B cell (primary cell): ENCODE measurements at regions not wholly inside any gene's neighbourhood (a gene's known extent, or its start where the extent isn't known, plus 50 kb on each side); places are given as distances from the start of the nearest gene placed in this dataset.

ENCODE experiments used
- ATAC-seq: fragments of 200-7000 bp; cut with Tn5 transposase; one replicate; pipeline ENCODE4 v1.10.0; 2021; ENCODE audit warnings: low read depth, mild to moderate bottlenecking, moderate number of reproducible peaks, moderate library complexity
- CTCF ChIA-PET: fragments of 350-600 bp; sonication (Branson Sonifier 250); formaldehyde crosslinking; loops from one replicate; lab custom pipeline; 2021; ENCODE audit warnings: antibody characterized with exemption, inconsistent platforms; lab: Charles Lee
- POLR2A ChIA-PET: fragments of 350-600 bp; sonication (Branson Sonifier 250); formaldehyde crosslinking; loops from one replicate; lab custom pipeline; 2021; ENCODE audit warnings: antibody characterized with exemption; lab: Charles Lee
- DNase-seq: peaks from one replicate; pipeline ENCODE4 v3.0.0; 2013
- H2AFZ ChIP-seq: 2 replicates; pipeline ENCODE4 v1.6.1; 2012; ENCODE audit warnings: mild to moderate bottlenecking, low read depth, low read length; ENCODE audit not compliant: insufficient read depth, poor library complexity, severe bottlenecking
- H3K27ac ChIP-seq, 2 donors: 1 replicate in 1 of 2; 2 replicates in 1 of 2; pipeline ENCODE4 v1.5.1; 2012 to 2013; ENCODE audit warnings: low read length in 2 of 2, mild to moderate bottlenecking in 2 of 2, moderate library complexity in 1 of 2
- H3K27me3 ChIP-seq, 4 experiments: fragments of 200-600 bp in 1 of 4; sonication (generic) in 1 of 4; replicated peaks in 1 of 4; 1 replicate in 2 of 4; 2 replicates in 2 of 4; pipeline versions ENCODE4 v1.6.1 to v1.7.0; 2013 to 2016; ENCODE audit warnings: low read length in 3 of 4, mild to moderate bottlenecking in 2 of 4, mixed read lengths in 1 of 4, moderate library complexity in 1 of 4; ENCODE audit not compliant: insufficient read depth in 4 of 4, control insufficient read depth in 3 of 4; ENCODE audit errors: control extremely low read depth in 1 of 4
- H3K36me3 ChIP-seq, 2 experiments: replicated peaks in 1 of 2; 1 replicate in 1 of 2; 2 replicates in 1 of 2; pipeline versions ENCODE4 v1.6.1 to v1.7.1; 2013; ENCODE audit warnings: low read length in 1 of 2; ENCODE audit not compliant: insufficient read depth in 2 of 2, control insufficient read depth in 1 of 2; ENCODE audit errors: control extremely low read depth in 1 of 2, extremely low read depth in 1 of 2
- H3K4me1 ChIP-seq, 2 donors: fragments of 200-600 bp in 1 of 2; sonication (generic) in 1 of 2; 1 replicate in 1 of 2; 2 replicates in 1 of 2; pipeline versions ENCODE4 v1.5.1 to v1.6.1; 2013 to 2017; ENCODE audit warnings: low read length in 2 of 2; ENCODE audit not compliant: control insufficient read depth in 2 of 2, insufficient read depth in 2 of 2
- H3K4me2 ChIP-seq: replicated peaks from 2 replicates; pipeline ENCODE3; 2012; ENCODE audit warnings: mild to moderate bottlenecking, low read depth, low read length; ENCODE audit not compliant: poor library complexity, severe bottlenecking
- H3K4me3 ChIP-seq, 5 experiments: fragments of 200-600 bp in 1 of 5; sonication (generic) in 1 of 5; 1 replicate in 3 of 5; 2 replicates in 2 of 5; pipeline versions ENCODE4 v1.5.1 to v1.7.0; 2011 to 2016; ENCODE audit warnings: low read length in 4 of 5, mild to moderate bottlenecking in 4 of 5, low read depth in 2 of 5, control low read depth in 1 of 5, moderate library complexity in 1 of 5; ENCODE audit not compliant: insufficient read depth in 1 of 5; ENCODE audit errors: control extremely low read depth in 1 of 5, extremely low read depth in 1 of 5
- H3K79me2 ChIP-seq: fragments of 200-600 bp; sonication (generic); one replicate; pipeline ENCODE4 v1.6.0; 2016; ENCODE audit warnings: low read length; ENCODE audit not compliant: control insufficient read depth, insufficient read depth
- H3K9ac ChIP-seq: fragments of 200-600 bp; sonication (generic); 2 replicates; pipeline ENCODE4 v1.6.1; 2017; ENCODE audit warnings: mild to moderate bottlenecking, low read length, moderate library complexity
- H3K9me3 ChIP-seq, 3 donors: one replicate each; pipeline versions ENCODE4 v1.6.1 to v1.7.1; 2013; ENCODE audit warnings: low read length in 2 of 3; ENCODE audit not compliant: control insufficient read depth in 2 of 3, insufficient read depth in 1 of 3; ENCODE audit errors: control extremely low read depth in 1 of 3
- H4K20me1 ChIP-seq: 2 replicates; pipeline ENCODE4 v1.6.0; 2012; ENCODE audit warnings: mild to moderate bottlenecking, low read length; ENCODE audit not compliant: insufficient read depth, control insufficient read depth, poor library complexity, severe bottlenecking
- H3K27ac Mint-ChIP-seq: one replicate; pipeline ENCODE4 v1.8.0; 2021; ENCODE audit warnings: mixed read lengths
- H3K27me3 Mint-ChIP-seq: one replicate; pipeline ENCODE4 v1.8.0; 2021; ENCODE audit warnings: mixed read lengths
- H3K4me1 Mint-ChIP-seq: one replicate; pipeline ENCODE4 v1.8.0; 2021; ENCODE audit warnings: mixed read lengths
- H3K4me3 Mint-ChIP-seq: one replicate; pipeline ENCODE4 v1.8.0; 2021; ENCODE audit warnings: mixed read lengths
- H3K9me3 Mint-ChIP-seq: one replicate; pipeline ENCODE4 v1.8.0; 2022; ENCODE audit warnings: mixed read lengths; ENCODE audit not compliant: insufficient read depth
- CTCF ChIP-seq: fragments of 200-600 bp; IDR thresholded peaks from one replicate; pipeline ENCODE4 v1.8.0; 2022; ENCODE audit warnings: antibody characterized with exemption, mild to moderate bottlenecking
- EZH2 ChIP-seq: IDR thresholded peaks from 2 replicates; pipeline ENCODE4 v1.6.1; 2012; ENCODE audit warnings: borderline replicate concordance, low read depth, mild to moderate bottlenecking, moderate library complexity, low read length; ENCODE audit not compliant: insufficient read depth, poor library complexity, severe bottlenecking
- WGBS: methylation state at CpG from one replicate; pipeline ENCODE4 v1.1.5; 2013; ENCODE audit warnings: missing lambda C conversion rate; ENCODE audit not compliant: insufficient coverage; 5-methylcytosine and 5-hydroxymethylcytosine counted together
- intact Hi-C: fragments of 100-400 bp; cut with micrococcal nuclease; formaldehyde crosslinking; loops from one replicate; pipeline ENCODE4 v1.10.0; 2022

GRCh38 chr9:23321049-23321448 is 505.0 kb downstream of the ELAVL2 start:
- DNase-seq: no peak
- Mint-ChIP-seq H3K9me3 (no peaks in the 10 kb centered on the region), H3K4me1 (no peaks in the 10 kb centered on the region), H3K4me3 (no peak overlapping the region), H3K27ac (no peak overlapping the region), H3K27me3 (no peaks in the 10 kb centered on the region)
- Histone ChIP-seq H3K9ac (no peak overlapping the region), H3K4me2 (no peak overlapping the region), H3K27me3 (no peaks in the 10 kb centered on the region), H3K27ac (no peak overlapping the region), H3K36me3 (no peaks in the 10 kb centered on the region), H3K4me3 (no peak overlapping the region), H3K9me3 (no peaks in the 10 kb centered on the region), H4K20me1 (no peaks in the 10 kb centered on the region), H3K79me2 (no peaks in the 10 kb centered on the region), H3K4me1 (no peaks in the 10 kb centered on the region), H2AFZ (no peak overlapping the region)
- TF ChIP-seq EZH2 (no peak), CTCF (no peak)
- CTCF ChIA-PET: no interaction called here
- intact Hi-C loops: no loop called here
- POLR2A ChIA-PET: no interaction called here
- no peak for ATAC-seq
- 92% methylated on average over 2 of the region's 2 CpGs for WGBS

DNA sequence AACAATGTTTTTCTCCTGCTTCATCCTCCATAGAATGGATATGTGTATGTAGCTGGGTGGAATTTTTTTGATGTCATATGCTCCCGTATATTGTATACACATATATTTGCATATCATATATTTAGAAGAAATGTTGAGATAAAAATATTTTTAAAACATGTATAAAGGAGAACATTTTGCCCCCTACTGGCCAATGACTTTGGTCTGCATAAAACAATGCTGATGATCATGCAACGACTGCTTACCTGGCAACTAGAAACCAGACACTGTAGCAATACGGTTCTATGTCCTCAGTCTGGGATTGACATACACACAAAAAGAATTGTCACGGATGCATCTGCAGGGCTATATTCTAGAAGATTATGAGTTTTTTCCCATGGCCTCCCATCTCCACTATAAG is 503.6 kb downstream of the ELAVL2 start:
- Histone ChIP-seq H3K9me3 (no peaks in the 10 kb centered on the region), H3K4me1 (no peaks in the 10 kb centered on the region), H3K27ac (no peak overlapping the region), H3K9ac (no peak overlapping the region), H4K20me1 (no peaks in the 10 kb centered on the region), H3K79me2 (no peaks in the 10 kb centered on the region), H3K4me2 (no peak overlapping the region), H3K27me3 (no peaks in the 10 kb centered on the region), H3K4me3 (no peak overlapping the region), H2AFZ (no peak overlapping the region), H3K36me3 (no peaks in the 10 kb centered on the region)
- no peaks in the 10 kb centered on the region for H3K4me1 Mint-ChIP-seq
- no peak overlapping the region for H3K4me3 Mint-ChIP-seq
- H3K27me3 Mint-ChIP-seq: no peaks in the 10 kb centered on the region
- no peak for DNase-seq
- intact Hi-C loops: no loop called here
- TF ChIP-seq CTCF (no peak), EZH2 (no peak)
- no peak for ATAC-seq
- no peaks in the 10 kb centered on the region for H3K9me3 Mint-ChIP-seq
- ChIA-PET CTCF (no interaction called here), POLR2A (no interaction called here)
- no peak overlapping the region for H3K27ac Mint-ChIP-seq
- 80% methylated on average over 2 of the region's 4 CpGs for WGBS
